Stimulated activated CD4-positive, alpha-beta T cell treated with anti-CD3 and anti-CD28 coated beads, Interleukin-15, amount 100 ng/mL, for 1 hour (primary cell): ENCODE measurements at regions not wholly inside any gene's neighbourhood (a gene's known extent, or its start where the extent isn't known, plus 50 kb on each side); places are given as distances from the start of the nearest gene placed in this dataset.
A peak's percentile ranks its signal among the peaks of the same experiment; 100 is the strongest.
"Not testable (repeated sequence)": the region's sequence is repeated elsewhere in the genome, so short reads cannot be mapped to it uniquely, and the experiment has no call there.

Source experiments
- DNase-seq, 2 donors: peaks; one replicate each; pipeline ENCODE4 v3.0.0-alpha.2; 2020; ENCODE audit warnings: low read depth in 1 of 2, low spot score in 1 of 2

GRCh38 chr12:129959889-129960288, 56.1 kb upstream of the TMEM132D start:
- no peak for DNase-seq

GRCh38 chr12:129961091-129961490, 57.3 kb upstream of the TMEM132D start:
- DNase-seq: no peak

DNA sequence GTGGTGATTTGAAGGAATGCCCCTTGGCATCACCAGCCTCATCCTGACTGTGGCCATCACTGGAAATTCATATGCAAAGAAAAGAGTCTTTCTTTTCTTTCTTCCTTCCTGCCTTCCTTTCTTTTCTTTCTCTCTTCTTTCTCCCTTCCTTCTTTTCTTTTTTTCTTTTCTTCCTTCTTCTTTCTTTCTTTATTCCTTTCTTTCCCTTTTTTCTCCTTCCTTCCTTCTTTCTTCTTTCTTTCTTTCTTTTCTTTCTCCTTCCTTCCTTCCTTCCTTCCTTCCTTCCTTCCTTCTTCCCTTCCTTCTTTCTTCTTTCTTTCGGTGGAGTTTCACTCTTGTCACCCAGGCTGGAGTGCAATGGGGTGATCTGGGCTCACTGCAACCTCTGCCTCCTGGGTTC, 58.0 kb upstream of the TMEM132D start:
- DNase-seq: no peak

DNA sequence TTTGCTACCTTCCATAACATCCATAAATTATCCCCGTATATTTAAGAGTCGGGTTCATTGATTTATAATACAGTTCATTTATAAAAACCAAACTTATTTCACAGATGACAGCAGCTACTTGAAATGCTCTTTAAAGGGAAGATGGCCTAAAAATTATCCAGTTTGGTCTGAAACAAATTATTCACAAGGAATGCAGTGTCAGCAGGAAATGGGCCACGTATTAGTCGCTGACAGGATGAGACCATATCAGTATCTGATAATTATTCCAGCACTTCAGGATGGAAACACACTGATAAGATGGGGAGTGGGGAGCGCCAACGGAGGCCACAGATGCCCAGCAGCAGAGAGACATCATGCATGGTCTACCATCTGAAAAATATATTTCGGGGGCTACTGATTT, 60.5 kb upstream of the TMEM132D start:
- no peak for DNase-seq

GRCh38 chr12:129964826-129965457, 61.1 kb upstream of the TMEM132D start:
- DNase-seq: no peak

GRCh38 chr12:129966146-129966995, 62.5 kb upstream of the TMEM132D start:
- DNase-seq: no peak

DNA sequence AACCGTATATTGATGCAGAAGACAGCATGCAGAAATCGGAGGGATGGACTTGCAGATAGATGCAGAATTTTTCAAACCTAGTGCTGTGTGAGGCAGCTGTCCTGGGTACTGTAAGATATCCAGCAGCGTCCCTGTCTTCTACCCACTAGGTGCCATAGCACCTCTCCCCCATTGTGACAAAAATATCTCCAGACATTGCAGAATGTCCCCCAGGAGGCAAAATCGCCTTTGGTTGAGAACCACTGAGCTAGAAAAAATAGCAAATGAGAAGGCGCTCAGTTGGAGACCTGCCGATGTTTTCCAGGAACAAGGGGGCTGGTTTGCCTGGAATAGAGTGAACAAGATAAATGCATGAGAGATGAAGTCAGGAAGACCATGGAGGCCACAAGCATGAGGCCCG, 67.9 kb upstream of the TMEM132D start:
- DNase-seq: no peak

DNA sequence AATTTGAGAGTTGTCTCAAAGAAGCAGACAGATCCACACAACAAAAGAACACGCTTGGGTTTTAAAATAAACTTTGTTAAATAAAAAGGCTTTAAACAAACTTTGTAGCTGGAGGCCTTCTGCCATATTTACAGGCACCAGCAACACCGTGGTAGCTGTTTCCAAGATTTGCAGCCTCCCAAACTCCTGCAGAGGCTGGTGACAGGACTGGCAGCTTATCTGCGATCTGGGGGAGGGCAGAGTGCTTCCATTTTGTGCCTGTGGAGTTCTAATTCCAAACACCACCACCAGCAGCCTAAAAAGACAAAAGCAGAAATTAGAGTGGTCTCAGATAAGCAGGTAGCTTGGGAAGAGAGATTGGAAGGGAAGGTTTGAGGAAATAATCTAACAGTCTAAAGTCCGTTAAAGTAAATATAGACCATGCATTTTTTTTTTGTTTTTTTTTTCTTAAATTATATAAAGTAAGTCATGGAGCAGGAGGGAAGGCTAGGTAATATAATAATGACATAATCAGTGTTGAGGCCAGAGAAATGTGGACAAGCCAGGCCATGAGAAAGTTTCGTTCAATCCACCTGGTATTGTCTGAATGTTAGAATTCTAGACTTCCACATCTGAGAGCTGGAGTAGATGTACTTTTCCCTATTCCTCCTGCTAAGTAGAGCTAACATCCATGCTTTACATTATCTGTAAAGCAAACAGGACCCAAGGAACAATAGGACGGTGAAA, 69.6 kb upstream of the TMEM132D start:
- DNase-seq: no peak

DNA sequence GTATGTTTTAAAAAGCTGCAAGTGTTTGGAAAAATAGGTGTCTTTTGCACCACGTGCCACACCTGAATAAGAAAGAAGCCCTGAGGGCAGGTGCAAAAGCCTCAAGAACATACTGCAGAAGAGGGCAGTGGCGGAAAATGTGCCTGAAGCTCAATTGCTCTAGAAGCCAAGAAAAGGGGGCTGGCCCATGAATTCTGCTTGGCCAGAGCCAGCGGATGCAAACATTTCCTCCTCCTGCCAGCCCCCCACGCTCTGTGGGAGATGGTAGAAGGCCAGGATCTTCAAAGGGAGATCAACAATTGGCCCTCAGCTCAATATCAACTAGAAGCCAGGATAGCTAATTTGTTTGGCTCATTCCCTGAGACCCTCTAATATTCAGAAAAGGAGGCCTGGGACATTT, 80.3 kb upstream of the TMEM132D start:
- no peak for DNase-seq

GRCh38 chr12:129987841-129988240, 84.0 kb upstream of the TMEM132D start:
- no peak for DNase-seq

GRCh38 chr12:129994634-129995033, 90.8 kb upstream of the TMEM132D start:
- DNase-seq: no peak

DNA sequence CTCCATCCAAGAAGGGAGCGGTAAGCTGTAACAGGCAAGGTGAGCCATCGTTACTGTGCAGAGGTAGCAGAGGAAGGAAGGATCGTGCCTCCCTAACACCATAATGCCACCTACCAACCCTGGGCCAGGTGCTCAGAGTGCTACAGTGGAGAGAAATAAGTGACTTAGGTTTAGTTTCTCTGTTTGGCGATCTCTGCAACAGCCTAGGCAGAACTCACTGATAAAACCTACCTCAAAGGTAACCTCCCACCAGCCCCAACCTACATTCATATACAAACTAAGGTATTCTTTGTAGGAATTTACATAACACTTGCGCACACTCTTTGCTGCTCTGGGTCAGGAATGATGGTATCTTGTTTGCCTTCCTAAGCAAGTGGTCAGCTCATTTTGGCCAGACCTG, 93.4 kb upstream of the TMEM132D start:
- DNase-seq: no peak

DNA sequence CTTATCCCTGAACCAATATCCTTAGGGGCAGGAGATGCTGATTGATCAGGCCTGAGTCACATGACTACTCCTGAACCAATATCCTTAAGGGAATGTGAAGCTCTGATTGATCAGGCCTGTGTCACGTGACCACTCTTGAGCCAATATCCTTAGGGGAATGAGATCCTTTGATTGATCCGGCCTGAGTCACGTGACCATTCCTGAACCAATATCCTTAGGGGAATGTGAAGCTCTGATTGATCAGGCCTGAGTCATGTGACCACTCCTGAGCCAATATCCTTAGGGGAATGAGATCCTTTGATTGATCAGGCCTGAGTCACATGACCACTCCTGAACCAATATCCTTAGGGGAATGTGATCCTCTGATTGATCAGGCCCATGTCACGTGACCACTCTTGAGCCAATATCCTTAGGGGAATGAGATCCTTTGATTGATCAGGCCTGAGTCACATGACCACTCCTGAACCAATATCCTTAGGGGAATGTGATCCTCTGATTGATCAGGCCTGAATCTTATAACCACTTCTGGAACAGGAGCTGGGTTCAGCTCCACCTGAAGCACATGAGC, 100.6 kb upstream of the TMEM132D start:
- not testable (repeated sequence) for DNase-seq

DNA sequence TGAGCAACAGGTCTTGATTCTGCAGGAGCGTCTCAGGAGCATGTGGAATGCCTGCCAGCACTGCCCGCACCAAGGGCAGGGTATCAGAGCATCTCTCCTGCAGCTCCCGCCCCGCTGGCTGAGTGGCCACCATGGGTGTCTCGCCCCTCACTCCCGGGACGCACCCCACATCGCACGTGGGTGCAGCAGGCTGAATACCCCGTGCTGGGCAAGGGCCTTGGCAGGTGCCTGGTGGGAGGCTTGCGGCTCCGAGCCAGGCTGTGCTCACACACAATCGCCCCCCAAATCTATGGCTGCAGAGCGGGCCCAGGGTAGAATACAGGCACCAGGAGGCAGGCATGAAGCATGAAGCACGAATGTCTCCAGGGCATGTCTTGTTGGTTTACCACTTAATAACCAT, 103.9 kb upstream of the TMEM132D start:
- no peak for DNase-seq

DNA sequence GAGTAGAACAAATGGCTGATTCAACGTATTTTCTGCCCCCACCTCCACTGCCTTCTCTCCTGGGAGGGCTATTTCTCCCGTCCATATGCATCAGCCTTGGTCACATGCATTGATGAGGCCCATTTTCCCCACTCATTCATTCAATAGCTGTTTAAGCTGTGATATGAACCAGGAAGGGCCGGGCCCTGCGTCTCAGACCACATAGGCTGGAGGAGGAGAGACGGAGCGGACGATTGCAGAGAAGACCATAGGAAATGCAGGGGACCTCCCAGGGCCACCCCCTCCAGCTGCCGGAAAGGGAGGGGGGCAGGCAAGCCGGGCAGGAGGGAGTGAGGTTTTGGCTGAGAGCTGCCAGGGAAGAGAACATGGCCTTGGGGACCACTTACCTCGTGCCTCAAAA, 104.4 kb upstream of the TMEM132D start:
- DNase-seq: no peak

- no peak for DNase-seq
Measured at GRCh38 chr12:130009961-130010360, 106.1 kb upstream of the TMEM132D start.

- no peak for DNase-seq
Measured at GRCh38 chr12:130011611-130012385, 108.0 kb upstream of the TMEM132D start.

DNA sequence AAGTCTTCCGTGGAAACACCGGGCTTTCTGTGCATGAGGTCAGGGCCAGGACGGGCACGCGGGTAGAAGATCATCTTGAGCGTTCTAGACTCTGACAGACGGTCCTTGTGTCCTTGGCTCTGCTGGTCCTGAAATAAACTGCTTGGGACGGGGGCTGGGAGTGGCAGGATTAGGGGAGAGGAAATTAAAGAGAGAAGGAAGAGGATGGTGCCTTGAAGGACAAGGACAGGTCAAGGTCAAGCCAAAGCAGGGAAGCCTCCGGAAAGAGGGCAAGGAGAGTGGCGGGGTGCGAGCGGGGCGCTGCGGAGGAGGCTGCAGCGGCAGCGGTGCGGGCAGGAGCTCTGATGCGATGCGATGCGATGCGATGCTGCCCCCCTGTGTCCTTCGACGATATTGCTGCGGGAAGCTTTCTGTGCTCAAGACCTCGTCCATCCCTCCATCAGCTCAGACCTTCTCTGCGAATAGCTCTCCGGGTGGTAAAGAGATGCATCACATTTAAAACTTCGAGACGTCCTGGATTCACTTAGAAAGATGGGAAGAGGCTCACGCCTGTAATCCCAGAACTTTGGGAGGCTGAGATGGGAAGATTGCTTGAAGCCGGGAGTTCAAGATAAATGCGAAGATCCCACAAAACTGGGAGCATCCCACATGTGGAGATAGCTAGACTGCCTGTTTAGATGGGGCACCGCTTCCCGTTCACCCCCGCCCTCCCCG, 110.1 kb upstream of the TMEM132D start:
- DNase-seq: peak in 1 of 2 donors; percentile 8

- no peak for DNase-seq
Measured at GRCh38 chr12:130014485-130014807, 110.6 kb upstream of the TMEM132D start.

DNA sequence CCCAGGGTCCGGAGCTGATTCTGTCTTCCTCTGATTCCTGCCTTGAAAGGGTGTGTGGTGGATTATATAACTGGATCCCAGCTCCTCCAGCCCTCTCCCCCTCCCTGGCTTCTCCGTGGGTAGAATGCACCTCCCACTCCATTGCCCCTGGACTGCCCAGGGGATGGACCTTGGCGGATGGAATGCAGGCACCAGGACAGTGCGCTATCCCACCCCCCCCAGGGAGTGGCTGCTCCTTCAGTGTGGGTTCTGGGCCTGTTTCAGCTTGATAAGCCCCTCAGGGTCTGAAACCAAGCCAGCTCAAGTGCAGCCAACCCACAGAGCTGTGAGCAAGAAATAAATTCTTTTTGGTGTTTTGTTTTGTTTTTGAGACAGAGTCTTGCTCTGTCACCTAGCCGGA, 112.4 kb upstream of the TMEM132D start:
- DNase-seq: no peak

DNA sequence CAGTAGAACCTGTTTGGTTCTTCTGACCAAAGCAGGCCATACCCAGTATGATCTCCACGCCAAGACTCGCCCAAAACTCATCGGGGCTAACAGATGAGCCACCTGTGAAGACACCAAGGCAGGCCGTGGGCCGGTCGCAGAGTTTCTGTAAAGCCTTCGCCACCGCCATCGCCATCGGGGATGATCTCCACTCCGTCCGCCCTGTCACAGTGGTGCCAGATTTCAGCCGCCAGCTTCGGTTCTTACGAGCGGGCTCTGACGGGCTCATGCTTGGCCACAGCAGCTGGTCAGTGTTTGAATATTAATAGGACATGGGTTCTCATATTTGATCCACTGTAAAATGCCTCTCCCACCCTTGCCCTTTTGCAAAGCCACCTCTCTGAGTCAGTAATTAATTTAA, 113.2 kb upstream of the TMEM132D start:
- no peak for DNase-seq
